ENCODE measurements at regions not wholly inside any gene's neighbourhood (a gene's known extent, or its start where the extent isn't known, plus 50 kb on each side); places are given as distances from the start of the nearest gene placed in this dataset.

DNA sequence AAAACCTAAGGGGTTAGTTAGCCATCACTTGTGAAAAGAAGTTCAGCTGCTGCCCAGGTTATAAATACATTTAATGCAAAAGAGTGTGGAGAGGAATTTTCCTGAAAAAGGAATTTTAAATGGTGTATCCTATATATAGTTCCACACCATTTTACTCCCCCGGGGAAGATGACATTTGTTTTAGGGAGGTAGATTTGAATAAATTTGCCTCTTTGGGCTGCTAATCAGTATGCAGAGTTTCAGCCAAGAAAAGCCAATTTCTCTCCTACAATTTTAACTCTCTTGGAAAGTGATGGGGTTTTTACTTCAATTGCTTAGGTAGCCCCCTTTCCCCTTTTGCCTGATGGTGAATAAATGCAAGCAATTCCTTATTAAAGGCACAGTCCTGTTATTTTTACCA lies 161.2 kb downstream of the OTOL1 start (continued):
- TF ChIP-seq ZBTB26 (CRISPR knock-in tag; IDR thresholded peaks at IDR 0.05), result no peak
- no peak for TF ChIP-seq TFAP4 (CRISPR knock-in tag; IDR thresholded peaks at IDR 0.05; ENCODE audit: borderline replicate concordance)
- TF ChIP-seq CHD1 (IDR thresholded peaks at IDR 0.05; ENCODE audit: low read length), result no peak
- TF ChIP-seq ZEB2 (IDR thresholded peaks at IDR 0.05), result no peak
- TF ChIP-seq ZNF121 (CRISPR knock-in tag; conservative IDR thresholded peaks at IDR 0.05), result no peak

DNA sequence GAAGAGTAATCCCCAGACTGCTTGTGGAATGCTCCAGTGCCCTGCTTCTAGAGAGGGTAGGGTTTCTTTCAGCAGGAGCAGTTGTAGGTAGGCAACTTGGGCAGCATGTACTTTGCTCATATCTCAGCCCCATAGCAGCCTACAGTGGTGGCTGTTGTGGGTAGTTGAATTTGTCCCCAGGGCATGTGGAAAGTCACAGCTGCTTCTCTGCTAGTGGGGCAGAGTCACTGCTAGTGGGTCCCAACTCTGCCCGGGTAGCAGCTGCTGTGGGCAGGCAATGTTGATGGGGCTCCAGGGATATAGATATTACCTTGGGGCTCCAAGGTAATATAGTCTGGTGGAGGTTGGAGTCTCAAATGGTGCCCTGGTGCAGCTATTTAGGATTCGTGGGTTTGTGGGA lies 174.5 kb downstream of the OTOL1 start:
- H3K79me2 ChIP-seq (ENCODE audit: control insufficient read depth, insufficient read depth, low read length), result no peaks in the 10 kb centered on the region
- intact Hi-C loops (cut with micrococcal nuclease), result no loop called here
- H3K27me3 ChIP-seq (ENCODE audit: control insufficient read depth in 2 of 2, insufficient read depth in 2 of 2, low read length in 2 of 2), result no peaks in the 10 kb centered on the region
- no peak overlapping the region for H3K27ac ChIP-seq (ENCODE audit: extremely low read depth, low read depth, low read length)
- BruUV-seq (replicated peaks), result no TSS peak
- H3K36me3 ChIP-seq (ENCODE audit: control insufficient read depth, insufficient read depth, low read length), result no peaks in the 10 kb centered on the region
- H2AFZ ChIP-seq (ENCODE audit: low read depth, low read length), result no peak overlapping the region
- no peaks in the 10 kb centered on the region for H3K9me3 ChIP-seq (replicated peaks; ENCODE audit: control insufficient read depth, insufficient read depth, low read depth, low read length)
- no peak overlapping the region for H3K9ac ChIP-seq (ENCODE audit: insufficient read depth in 1 of 2, low read depth in 2 of 2, low read length in 2 of 2)
- ChIA-PET CTCF (ENCODE audit: low intra/inter-chr PET ratio) (no interaction called here), POLR2A (no interaction called here)
- no peak for DNase-seq (ENCODE audit: extremely low read depth in 1 of 4, low spot score in 3 of 4)
- no peak for ATAC-seq
- 0% methylated on average over 2 of the region's 2 CpGs for WGBS (ENCODE audit: insufficient coverage, low coverage, missing lambda C conversion rate)
- TF ChIP-seq ZNF644 (tag; IDR thresholded peaks at IDR 0.05; ENCODE audit: low read depth), result no peak
- TF ChIP-seq BRF1 (IDR thresholded peaks at IDR 0.05; ENCODE audit: borderline replicate concordance, extremely low read depth, insufficient read length), result no peak
- TF ChIP-seq BRCA1 (IDR thresholded peaks at IDR 0.05), result no peak
- no peak for TF ChIP-seq BRCA1 (CRISPR knock-in tag; IDR thresholded peaks at IDR 0.05)
- TF ChIP-seq PURB (CRISPR knock-in tag; IDR thresholded peaks at IDR 0.05; ENCODE audit: low read depth), result no peak
- no peak for TF ChIP-seq FOXK2 (conservative IDR thresholded peaks at IDR 0.05 in 1 of 2, IDR thresholded peaks at IDR 0.05 in 1 of 2; ENCODE audit: low read depth in 2 of 2)
- TF ChIP-seq HLTF (IDR thresholded peaks at IDR 0.05), result no peak
- TF ChIP-seq, protein P1, sequence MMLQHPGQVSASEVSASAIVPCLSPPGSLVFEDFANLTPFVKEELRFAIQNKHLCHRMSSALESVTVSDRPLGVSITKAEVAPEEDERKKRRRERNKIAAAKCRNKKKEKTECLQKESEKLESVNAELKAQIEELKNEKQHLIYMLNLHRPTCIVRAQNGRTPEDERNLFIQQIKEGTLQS (IDR thresholded peaks at IDR 0.05), result no peak
- TF ChIP-seq, protein P1 (CRISPR knock-in tag; conservative IDR thresholded peaks at IDR 0.05), result no peak
- TF ChIP-seq ZNF512 (tag; IDR thresholded peaks at IDR 0.05), result no peak
- no peak for TF ChIP-seq SOX6 (IDR thresholded peaks at IDR 0.05)
- no peak for TF ChIP-seq ZNF311 (CRISPR knock-in tag; IDR thresholded peaks at IDR 0.05)
- TF ChIP-seq ZNF253 (CRISPR knock-in tag; conservative IDR thresholded peaks at IDR 0.05), result no peak
- no peak for TF ChIP-seq POLR2G (IDR thresholded peaks at IDR 0.05; ENCODE audit: low read depth, low read length)
- no peaks in the 10 kb centered on the region for H3K4me1 ChIP-seq (replicated peaks in 1 of 2; ENCODE audit: control insufficient read depth in 2 of 2, insufficient read depth in 2 of 2, low read length in 2 of 2)
- FAIRE-seq, result no peak
- in situ Hi-C loops (cut with MboI), result no loop called here
- H3K4me3 ChIP-seq, result no peak overlapping the region
- H3K4me2 ChIP-seq (ENCODE audit: insufficient read depth, low read length), result no peak overlapping the region
- no peaks in the 10 kb centered on the region for H3K9me1 ChIP-seq (ENCODE audit: control insufficient read depth, insufficient read depth, low read length)
- no peaks in the 10 kb centered on the region for H4K20me1 ChIP-seq (replicated peaks; ENCODE audit: control insufficient read depth, insufficient read depth, low read length)
